H1 (cell line): ENCODE measurements at regions not wholly inside any gene's neighbourhood (a gene's known extent, or its start where the extent isn't known, plus 50 kb on each side); places are given as distances from the start of the nearest gene placed in this dataset.

Experiments used
- CTCF ChIA-PET: fragments of 300-600 bp; sonication (Branson Sonifier 250); formaldehyde crosslinking; loops from one replicate; lab custom pipeline; 2021; ENCODE audit not compliant: partially characterized antibody; lab: Charles Lee
- POLR2A ChIA-PET: fragments of 300-600 bp; sonication (Branson Sonifier 250); formaldehyde crosslinking; loops from one replicate; lab custom pipeline; 2021; ENCODE audit warnings: inconsistent platforms; ENCODE audit not compliant: partially characterized antibody; lab: Charles Lee
- DNase-seq, 2 experiments: peaks; one replicate each; pipeline versions ENCODE4 v3.0.0 to v3.0.0-alpha.2; 2010 to 2022; ENCODE audit warnings: low spot score in 2 of 2, low read depth in 1 of 2, mixed read lengths in 1 of 2
- FAIRE-seq: peaks from 2 replicates; lab custom pipeline; 2011; peaks lifted over from hg19 to GRCh38; lab: Jason Lieb, UNC
- H2AFZ ChIP-seq: 2 replicates; pipeline ENCODE4 v1.8.1; 2012; ENCODE audit warnings: low read length, inconsistent platforms
- H2AK5ac ChIP-seq: 2 replicates; pipeline ENCODE4 v1.6.1; 2013; ENCODE audit warnings: low read depth, low read length
- H2BK120ac ChIP-seq: replicated peaks from 2 replicates; pipeline ENCODE3; 2013; ENCODE audit warnings: low read depth, low read length, inconsistent platforms
- H2BK12ac ChIP-seq: 2 replicates; pipeline ENCODE4 v1.6.1; 2013; ENCODE audit warnings: low read depth, low read length
- H2BK15ac ChIP-seq: 2 replicates; pipeline ENCODE4 v1.6.1; 2013; ENCODE audit warnings: low read length
- H2BK20ac ChIP-seq: 2 replicates; pipeline ENCODE4 v1.6.1; 2013; ENCODE audit warnings: low read length
- H2BK5ac ChIP-seq: 2 replicates; pipeline ENCODE4 v1.6.1; 2013; ENCODE audit warnings: low read depth, low read length
- H3K14ac ChIP-seq: 2 replicates; pipeline ENCODE4 v1.6.1; 2013; ENCODE audit warnings: inconsistent platforms; ENCODE audit not compliant: insufficient read length
- H3K18ac ChIP-seq: 2 replicates; pipeline ENCODE4 v1.6.1; 2013; ENCODE audit warnings: low read length; ENCODE audit errors: extremely low read depth
- H3K23ac ChIP-seq: 2 replicates; pipeline ENCODE4 v1.6.1; 2013; ENCODE audit warnings: inconsistent platforms; ENCODE audit not compliant: insufficient read length
- H3K23me2 ChIP-seq: 2 replicates; pipeline ENCODE4 v1.6.1; 2013; ENCODE audit warnings: low read depth, low read length
- H3K27ac ChIP-seq: 2 replicates; pipeline ENCODE4 v1.6.1; 2011; ENCODE audit warnings: low read depth, low read length, inconsistent platforms
- H3K27me3 ChIP-seq, 4 experiments: replicated peaks in 1 of 4; 1 replicate in 1 of 4; 2 replicates in 3 of 4; pipeline versions ENCODE4 v1.6.1 to v1.8.1; 2011 to 2013; ENCODE audit warnings: low read length in 3 of 4, mild to moderate bottlenecking in 3 of 4, inconsistent platforms in 2 of 4, mixed read lengths in 2 of 4, moderate library complexity in 1 of 4; ENCODE audit not compliant: control insufficient read depth in 3 of 4, insufficient read depth in 3 of 4; ENCODE audit errors: extremely low read depth in 1 of 4
- H3K36me3 ChIP-seq, 4 experiments: 2 replicates each; pipeline versions ENCODE4 v1.6.1 to v1.8.1; 2011 to 2013; ENCODE audit warnings: mild to moderate bottlenecking in 4 of 4, low read length in 3 of 4, moderate library complexity in 2 of 4, control low read depth in 1 of 4, inconsistent platforms in 1 of 4; ENCODE audit not compliant: insufficient read depth in 4 of 4, control insufficient read depth in 2 of 4
- H3K4ac ChIP-seq: replicated peaks from 2 replicates; pipeline ENCODE3; 2013; ENCODE audit warnings: low read length, low read depth, mixed read lengths, inconsistent platforms; ENCODE audit not compliant: insufficient read length
- H3K4me1 ChIP-seq, 4 experiments: replicated peaks in 1 of 4; 1 replicate in 1 of 4; 2 replicates in 3 of 4; pipeline versions ENCODE4 v1.6.1 to v1.8.1; 2011 to 2013; ENCODE audit warnings: low read length in 3 of 4, inconsistent platforms in 2 of 4, mixed read lengths in 1 of 4; ENCODE audit not compliant: insufficient read depth in 4 of 4, control insufficient read depth in 3 of 4
- H3K4me2 ChIP-seq, 2 experiments: 2 replicates each; pipeline versions ENCODE4 v1.6.1 to v1.8.1; 2011 to 2013; ENCODE audit warnings: low read depth in 2 of 2, low read length in 2 of 2, control low read depth in 1 of 2, inconsistent platforms in 1 of 2, mild to moderate bottlenecking in 1 of 2; ENCODE audit not compliant: insufficient read depth in 1 of 2
- H3K4me3 ChIP-seq, 4 experiments: fragments of 200-600, 300-600 bp in 1 of 4; sonication (generic), shearing (Covaris generic), sonication (Bioruptor Twin) in 1 of 4; 2 replicates each; pipeline versions ENCODE4 v1.5.1 to v1.8.1; 2011 to 2016; ENCODE audit warnings: low read length in 4 of 4, low read depth in 3 of 4, control low read depth in 2 of 4, inconsistent platforms in 2 of 4, mild to moderate bottlenecking in 2 of 4, mixed read lengths in 1 of 4, moderate library complexity in 1 of 4; ENCODE audit not compliant: insufficient read depth in 2 of 4; ENCODE audit errors: extremely low read depth in 1 of 4
- H3K56ac ChIP-seq: replicated peaks from 2 replicates; pipeline ENCODE3; 2013; ENCODE audit warnings: low read depth, mild to moderate bottlenecking, mixed read lengths, low read length, inconsistent platforms; ENCODE audit not compliant: insufficient read length
- H3K79me1 ChIP-seq: 2 replicates; pipeline ENCODE4 v1.6.1; 2013; ENCODE audit warnings: low read depth, low read length, control low read depth
- H3K79me2 ChIP-seq, 2 experiments: 2 replicates each; pipeline versions ENCODE4 v1.6.1 to v1.8.1; 2012 to 2013; ENCODE audit warnings: low read length in 2 of 2, mild to moderate bottlenecking in 2 of 2, inconsistent platforms in 1 of 2; ENCODE audit not compliant: insufficient read depth in 2 of 2, control insufficient read depth in 1 of 2
- H3K9ac ChIP-seq, 4 experiments: replicated peaks in 1 of 4; 1 replicate in 1 of 4; 2 replicates in 3 of 4; pipeline versions ENCODE4 v1.6.1 to v1.8.1; 2011 to 2013; ENCODE audit warnings: low read depth in 3 of 4, low read length in 3 of 4, control low read depth in 2 of 4, mild to moderate bottlenecking in 2 of 4, moderate library complexity in 2 of 4, inconsistent platforms in 1 of 4; ENCODE audit errors: extremely low read depth in 1 of 4
- H3K9me3 ChIP-seq, 2 experiments: 2 replicates each; pipeline versions ENCODE4 v1.6.1 to v1.8.1; 2012 to 2013; ENCODE audit warnings: mild to moderate bottlenecking in 2 of 2, moderate library complexity in 2 of 2, control low read depth in 1 of 2, inconsistent platforms in 1 of 2, low read depth in 1 of 2, low read length in 1 of 2, mixed read lengths in 1 of 2; ENCODE audit not compliant: insufficient read depth in 2 of 2
- H4K20me1 ChIP-seq, 2 experiments: replicated peaks in 1 of 2; 2 replicates each; pipeline versions ENCODE3 to v1.8.1; 2011 to 2013; ENCODE audit warnings: inconsistent platforms in 2 of 2, low read length in 2 of 2, mild to moderate bottlenecking in 1 of 2; ENCODE audit not compliant: insufficient read depth in 2 of 2, control insufficient read depth in 1 of 2
- H4K5ac ChIP-seq: 2 replicates; pipeline ENCODE4 v1.6.1; 2013; ENCODE audit warnings: low read length, low read depth, mixed read lengths, inconsistent platforms; ENCODE audit not compliant: insufficient read length
- H4K8ac ChIP-seq: 2 replicates; pipeline ENCODE4 v1.8.0; 2013; ENCODE audit warnings: mild to moderate bottlenecking, moderate library complexity, low read length, inconsistent platforms; ENCODE audit not compliant: insufficient read depth; ENCODE audit errors: extremely low read depth
- H4K91ac ChIP-seq: replicated peaks from 2 replicates; pipeline ENCODE3; 2013; ENCODE audit warnings: low read length, mixed read lengths, inconsistent platforms; ENCODE audit not compliant: insufficient read length
- FOSL1 ChIP-seq: IDR thresholded peaks from 2 replicates; pipeline ENCODE4 v1.6.1; 2011; ENCODE audit warnings: mild to moderate bottlenecking, low read depth, low read length, moderate library complexity; ENCODE audit not compliant: insufficient read depth
- MAFK ChIP-seq: IDR thresholded peaks from 2 replicates; pipeline ENCODE4 v1.6.1; 2012; ENCODE audit warnings: low read depth, mild to moderate bottlenecking, improper control_type of control experiment, low read length
- TAF1 ChIP-seq: IDR thresholded peaks from 2 replicates; pipeline ENCODE4 v1.6.1; 2011; ENCODE audit warnings: mild to moderate bottlenecking, low read depth, low read length
- TAF7 ChIP-seq: optimal IDR thresholded peaks from 2 replicates; pipeline ENCODE3; 2011; ENCODE audit warnings: low read depth, mild to moderate bottlenecking, inconsistent platforms, low read length, moderate library complexity, borderline replicate concordance
- WGBS, 2 experiments: shearing (Covaris generic) in 1 of 2; methylation state at CpG; one replicate each; pipeline versions ENCODE4 v1.1.6 to v1.1.7; 2013 to 2015; ENCODE audit warnings: low lambda C conversion rate in 2 of 2, mixed read lengths in 2 of 2, inconsistent platforms in 1 of 2, low coverage in 1 of 2, missing lambda C conversion rate in 1 of 2; ENCODE audit not compliant: insufficient replicate concordance in 2 of 2, insufficient coverage in 1 of 2, insufficient read length in 1 of 2; ENCODE audit errors: extremely low coverage in 1 of 2, missing lambda C conversion rate in 1 of 2; 5-methylcytosine and 5-hydroxymethylcytosine counted together

DNA sequence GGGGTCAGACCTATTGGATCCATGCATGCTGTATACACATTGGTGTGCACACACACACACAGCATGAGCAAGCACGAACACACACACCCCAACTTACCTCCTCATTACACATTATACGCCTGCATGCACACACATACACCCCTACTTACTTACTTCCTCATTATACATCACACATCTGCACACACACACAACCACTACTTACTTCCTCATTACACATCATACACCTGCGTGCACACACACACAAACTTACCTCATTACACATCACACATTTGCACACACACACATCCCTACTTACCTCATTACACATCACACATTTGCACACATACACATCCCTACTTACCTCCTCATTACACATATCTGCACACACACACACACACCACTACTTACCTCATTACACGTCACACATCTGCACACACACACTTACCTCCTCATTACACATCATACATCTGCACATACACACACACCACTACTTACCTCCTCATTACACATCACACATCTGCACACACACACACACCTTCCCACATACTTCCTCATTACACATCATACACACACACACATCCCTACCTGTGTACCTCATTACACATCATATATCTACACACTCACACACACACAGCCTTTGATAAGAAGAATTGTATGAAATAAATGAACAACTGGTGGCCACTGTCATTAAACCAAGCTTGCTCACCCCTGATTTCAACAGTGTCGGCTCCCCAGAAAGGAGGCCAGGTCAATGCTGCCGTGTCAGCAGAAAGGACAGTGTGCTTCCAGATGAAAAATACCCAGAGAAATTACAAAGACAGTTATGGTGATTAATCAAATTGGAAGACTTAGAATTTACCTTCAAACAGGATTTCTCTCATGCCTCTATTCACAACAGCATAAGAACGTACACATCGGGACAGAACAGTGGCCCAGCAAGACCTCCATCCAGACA lies 117.8 kb downstream of the SETD4 start:
- POLR2A ChIA-PET: no interaction called here
- no peak overlapping the region for H3K18ac ChIP-seq
- no peak for FAIRE-seq

More for the DNA sequence above, 117.8 kb downstream of the SETD4 start:
- Histone ChIP-seq H3K23me2 (peaks cover 6% of the 10 kb centered on the region), H4K5ac (no peak overlapping the region), H3K9me3 (no peaks in the 10 kb centered on the region), H2BK120ac (no peak overlapping the region), H2BK12ac (no peak overlapping the region), H4K20me1 (peaks cover 0 to 1% of the 10 kb centered on the region in 2 experiments), H3K56ac (no peak overlapping the region), H4K8ac (peak overlapping the region; percentile 76; the same call in 1 of the 2 replicates), H3K36me3 (no peaks in the 10 kb centered on the region), H2BK5ac (0 out of 2 replicates have a peak overlapping the region, but pooled peaks have one; percentile 18), H2AFZ (no peak overlapping the region), H2BK20ac (no peak overlapping the region), H3K4me2 (no peak overlapping the region), H3K4ac (no peak overlapping the region), H3K23ac (no peak overlapping the region), H3K79me2 (no peaks in the 10 kb centered on the region), H2BK15ac (no peak overlapping the region), H3K9ac (no peak overlapping the region; a peak in 1 of 7 replicates), H3K27ac (no peak overlapping the region), H3K14ac (no peak overlapping the region), H4K91ac (peak overlapping the region; percentile 27), H3K4me3 (no peak overlapping the region), H3K27me3 (no peaks in the 10 kb centered on the region), H3K4me1 (peaks cover 0 to 3% (median 0%) of the 10 kb centered on the region in 4 experiments; a peak in 1 of 7 replicates), H3K79me1 (no peaks in the 10 kb centered on the region), H2AK5ac (no peak overlapping the region)
- TF ChIP-seq TAF7 (no peak), TAF1 (no peak), FOSL1 (no peak), MAFK (0 out of 2 replicates have a peak, but pooled peaks have one; percentile 14)
- DNase-seq: no peak
- CTCF ChIA-PET: interaction anchor here (0.8 to 2.4 kb wide), 5 partner anchors 9 to 102 kb away, joined by 3 to 7 read pairs (median 3); no protein-coding TSS in a partner anchor
- 92 to 100% methylated on average over 2 to 8 of the region's 8 CpGs for WGBS, 2 experiments
